ENCODE measurements at regions not wholly inside any gene's neighbourhood (a gene's known extent, or its start where the extent isn't known, plus 50 kb on each side); places are given as distances from the start of the nearest gene placed in this dataset.
"Not testable (repeated sequence)": the region's sequence is repeated elsewhere in the genome, so short reads cannot be mapped to it uniquely, and the experiment has no call there.

DNA sequence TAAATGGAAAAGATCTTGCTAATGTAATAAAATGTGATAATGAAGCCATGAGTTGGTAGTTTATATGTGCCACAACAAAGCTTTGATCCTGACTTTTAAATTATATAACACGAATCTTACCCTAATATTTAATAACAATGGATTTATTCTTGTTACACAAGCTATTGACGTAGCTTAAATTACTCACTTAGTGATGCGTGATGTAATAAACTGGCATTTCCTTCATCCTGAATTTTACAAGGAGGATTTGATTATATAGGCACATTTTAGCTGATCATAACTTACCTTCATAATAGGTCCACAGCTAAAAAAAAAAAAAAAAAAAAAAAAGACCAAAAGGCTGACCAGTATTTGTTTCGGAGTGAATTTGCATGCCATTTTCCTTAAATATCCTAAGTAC is 76.2 kb upstream of the IVNS1ABP start:
- Histone ChIP-seq H3K4me3 (no peak overlapping the region), H3K4me1 (no peaks in the 10 kb centered on the region), H3K36me3 (no peaks in the 10 kb centered on the region), H3K27ac (no peak overlapping the region), H3K9me3 (no peaks in the 10 kb centered on the region), H3K27me3 (replicated peaks in 1 of 7) (no peaks in the 10 kb centered on the region)
- intact Hi-C loops (cut with DNase I; ENCODE audit: low total_unique reads), result no loop called here
- TF ChIP-seq POLR2AphosphoS5 (IDR thresholded peaks at IDR 0.05), result no peak
- TF ChIP-seq, protein P1, sequence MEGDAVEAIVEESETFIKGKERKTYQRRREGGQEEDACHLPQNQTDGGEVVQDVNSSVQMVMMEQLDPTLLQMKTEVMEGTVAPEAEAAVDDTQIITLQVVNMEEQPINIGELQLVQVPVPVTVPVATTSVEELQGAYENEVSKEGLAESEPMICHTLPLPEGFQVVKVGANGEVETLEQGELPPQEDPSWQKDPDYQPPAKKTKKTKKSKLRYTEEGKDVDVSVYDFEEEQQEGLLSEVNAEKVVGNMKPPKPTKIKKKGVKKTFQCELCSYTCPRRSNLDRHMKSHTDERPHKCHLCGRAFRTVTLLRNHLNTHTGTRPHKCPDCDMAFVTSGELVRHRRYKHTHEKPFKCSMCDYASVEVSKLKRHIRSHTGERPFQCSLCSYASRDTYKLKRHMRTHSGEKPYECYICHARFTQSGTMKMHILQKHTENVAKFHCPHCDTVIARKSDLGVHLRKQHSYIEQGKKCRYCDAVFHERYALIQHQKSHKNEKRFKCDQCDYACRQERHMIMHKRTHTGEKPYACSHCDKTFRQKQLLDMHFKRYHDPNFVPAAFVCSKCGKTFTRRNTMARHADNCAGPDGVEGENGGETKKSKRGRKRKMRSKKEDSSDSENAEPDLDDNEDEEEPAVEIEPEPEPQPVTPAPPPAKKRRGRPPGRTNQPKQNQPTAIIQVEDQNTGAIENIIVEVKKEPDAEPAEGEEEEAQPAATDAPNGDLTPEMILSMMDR (IDR thresholded peaks at IDR 0.05 in 8 of 11, conservative IDR thresholded peaks at IDR 0.05 in 3 of 11), result no peak
- no peak for TF ChIP-seq POLR2A (IDR thresholded peaks at IDR 0.05)
- WGBS, 5 donors, result 92 to 97% (median 95%) methylated on average over 4 of the region's 4 CpGs
- DNase-seq, result no peak

DNA sequence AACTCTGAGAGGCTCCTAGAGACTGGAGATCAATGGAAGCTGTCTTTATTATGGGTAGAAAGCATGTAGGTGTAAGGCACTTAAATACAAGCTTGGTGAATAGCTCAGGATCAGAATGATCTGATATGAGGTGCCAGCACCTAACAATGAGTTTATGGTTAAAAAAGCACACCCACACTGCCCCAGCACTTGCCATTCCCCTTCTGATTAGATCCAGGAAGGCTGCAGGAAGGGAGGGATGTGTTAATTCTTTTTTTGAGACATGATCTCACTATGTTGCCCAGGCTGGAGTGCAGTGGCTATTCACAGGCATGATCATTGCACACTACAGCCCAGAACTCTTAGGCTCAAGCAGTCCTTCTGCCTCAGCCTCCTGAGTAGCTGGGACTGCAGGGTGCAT is 71.8 kb upstream of the IVNS1ABP start:
- H3K27me3 ChIP-seq (replicated peaks in 1 of 7), result no peaks in the 10 kb centered on the region

DNA sequence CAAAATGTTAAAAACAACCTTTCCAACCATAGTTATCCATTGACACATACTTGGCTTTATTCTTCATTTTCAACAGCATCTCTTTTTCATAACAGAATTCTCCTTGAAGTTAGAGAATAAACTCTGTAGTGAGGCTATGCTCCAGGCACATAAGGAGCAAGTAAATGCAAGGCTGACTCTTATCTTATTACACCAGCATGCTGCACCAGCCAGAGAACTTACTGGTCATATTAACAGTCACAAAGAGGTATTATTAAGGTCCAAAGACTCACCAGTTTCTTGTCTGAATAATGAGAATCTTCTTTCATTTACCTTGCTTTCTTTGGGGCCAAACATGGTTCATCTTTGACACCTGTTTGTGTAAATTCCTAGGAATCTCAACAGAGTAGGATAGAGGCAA is 71.3 kb upstream of the IVNS1ABP start:
- H3K27me3 ChIP-seq (replicated peaks in 1 of 7), result no peaks in the 10 kb centered on the region
- no peaks in the 10 kb centered on the region for H3K9me3 ChIP-seq
- intact Hi-C loops (cut with DNase I; ENCODE audit: low total_unique reads), result no loop called here
- H3K4me1 ChIP-seq, result no peaks in the 10 kb centered on the region
- no peaks in the 10 kb centered on the region for H3K36me3 ChIP-seq
- no peak overlapping the region for H3K4me3 ChIP-seq
- DNase-seq, result no peak
- no peak overlapping the region for H3K27ac ChIP-seq
- TF ChIP-seq POLR2AphosphoS5 (IDR thresholded peaks at IDR 0.05) (no peak), POLR2A (IDR thresholded peaks at IDR 0.05) (no peak)
- TF ChIP-seq, protein P1 (IDR thresholded peaks at IDR 0.05 in 8 of 11, conservative IDR thresholded peaks at IDR 0.05 in 3 of 11), result no peak

More for the DNA sequence above, 71.8 kb upstream of the IVNS1ABP start:
- Histone ChIP-seq H3K4me1 (no peaks in the 10 kb centered on the region), H3K36me3 (no peaks in the 10 kb centered on the region), H3K9me3 (no peaks in the 10 kb centered on the region), H3K27ac (no peak overlapping the region), H3K4me3 (no peak overlapping the region)
- no peak for DNase-seq
- intact Hi-C loops (cut with DNase I; ENCODE audit: low total_unique reads), result no loop called here
- no peak for TF ChIP-seq POLR2A (IDR thresholded peaks at IDR 0.05)
- TF ChIP-seq, protein P1 (IDR thresholded peaks at IDR 0.05 in 8 of 11, conservative IDR thresholded peaks at IDR 0.05 in 3 of 11), result no peak
- TF ChIP-seq POLR2AphosphoS5 (IDR thresholded peaks at IDR 0.05), result no peak

DNA sequence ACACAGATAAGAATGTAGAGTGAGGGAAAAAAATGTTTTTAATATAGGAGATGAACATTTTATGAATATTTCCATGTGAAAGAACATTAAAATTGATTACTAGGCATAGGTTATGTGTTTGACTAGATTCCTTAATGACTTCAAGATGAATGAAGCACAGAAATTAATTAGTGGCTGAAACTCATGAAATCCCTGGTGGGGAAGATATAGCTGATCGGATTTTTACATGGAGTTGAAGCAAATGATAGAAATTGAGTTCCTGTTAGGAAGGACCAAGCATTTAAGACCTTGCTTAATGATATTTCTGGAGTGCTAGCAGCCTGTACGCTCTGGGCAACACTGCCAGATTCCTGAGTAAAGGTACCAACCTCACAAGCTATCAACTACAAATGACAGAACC is 68.9 kb upstream of the IVNS1ABP start:
- H3K27ac ChIP-seq, result no peak overlapping the region
- intact Hi-C loops (cut with DNase I; ENCODE audit: low total_unique reads), result no loop called here
- no peaks in the 10 kb centered on the region for H3K27me3 ChIP-seq (replicated peaks in 1 of 7)
- TF ChIP-seq POLR2AphosphoS5 (IDR thresholded peaks at IDR 0.05), result no peak
- no peak for TF ChIP-seq POLR2A (IDR thresholded peaks at IDR 0.05)
- TF ChIP-seq, protein P1 (IDR thresholded peaks at IDR 0.05 in 8 of 11, conservative IDR thresholded peaks at IDR 0.05 in 3 of 11), result no peak
- no peaks in the 10 kb centered on the region for H3K4me1 ChIP-seq
- H3K9me3 ChIP-seq, result no peaks in the 10 kb centered on the region
- DNase-seq, result no peak
- H3K4me3 ChIP-seq, result no peak overlapping the region
- WGBS, 5 donors, result 79 to 95% (median 91%) methylated on average over 2 of the region's 2 CpGs
- no peaks in the 10 kb centered on the region for H3K36me3 ChIP-seq

DNA sequence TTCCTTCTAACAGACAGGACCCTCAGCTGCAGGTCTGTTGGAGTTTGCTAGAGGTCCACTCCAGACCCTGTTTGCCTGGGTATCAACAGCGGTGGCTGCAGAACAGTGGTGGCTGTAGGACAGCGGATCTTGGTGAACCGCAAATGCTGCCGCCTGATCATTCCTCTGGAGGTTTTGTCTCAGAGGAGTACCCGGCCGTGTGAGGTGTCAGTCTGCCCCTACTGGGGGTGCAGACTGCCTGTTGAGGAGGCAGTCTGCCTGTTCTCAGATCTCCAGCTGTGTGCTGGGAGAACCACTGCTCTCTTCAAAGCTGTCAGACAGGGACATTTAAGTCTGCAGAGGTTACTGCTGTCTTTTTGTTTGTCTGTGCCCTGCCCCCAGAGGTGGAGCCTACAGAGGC is 66.8 kb upstream of the IVNS1ABP start:
- H3K4me1 ChIP-seq; DNase-seq; intact Hi-C loops (cut with DNase I; ENCODE audit: low total_unique reads); H3K27me3 ChIP-seq (replicated peaks in 1 of 7); H3K36me3 ChIP-seq; H3K4me3 ChIP-seq; H3K9me3 ChIP-seq; H3K27ac ChIP-seq: not testable (repeated sequence)
- 77 to 96% (median 91%) methylated on average over 4 to 6 of the region's 6 CpGs for WGBS, 5 donors
